Activated naive CD8-positive, alpha-beta T cell (primary cell): ENCODE measurements at regions not wholly inside any gene's neighbourhood (a gene's known extent, or its start where the extent isn't known, plus 50 kb on each side); places are given as distances from the start of the nearest gene placed in this dataset.

Experiments used
- H3K27ac Mint-ChIP-seq: one replicate; pipeline ENCODE4 v1.8.0; 2021; ENCODE audit warnings: mixed read lengths
- H3K27me3 Mint-ChIP-seq: one replicate; pipeline ENCODE4 v1.8.0; 2021; ENCODE audit warnings: mixed read lengths
- H3K36me3 Mint-ChIP-seq: one replicate; pipeline ENCODE4 v1.8.0; 2021; ENCODE audit warnings: mixed read lengths
- H3K4me1 Mint-ChIP-seq: one replicate; pipeline ENCODE4 v1.8.0; 2021; ENCODE audit warnings: low read depth, mixed read lengths
- H3K4me3 Mint-ChIP-seq: one replicate; pipeline ENCODE4 v1.8.0; 2021; ENCODE audit warnings: mild to moderate bottlenecking, mixed read lengths
- H3K9me3 Mint-ChIP-seq: one replicate; pipeline ENCODE4 v1.8.0; 2021; ENCODE audit warnings: low read depth, mixed read lengths

- Mint-ChIP-seq H3K27ac (peak overlapping the region; percentile 79), H3K4me3 (peak overlapping the region; percentile 15), H3K9me3 (peaks cover 4% of the 10 kb centered on the region), H3K36me3 (peaks cover 21% of the 10 kb centered on the region), H3K27me3 (no peaks in the 10 kb centered on the region), H3K4me1 (peaks cover 36% of the 10 kb centered on the region)
These were observed 268.0 kb downstream of the PTPRC start for GRCh38 chr1:198906739-198907422.

GRCh38 chr1:198907423-198907746 lies 268.5 kb downstream of the PTPRC start:
- peak overlapping the region; percentile 79 for H3K27ac Mint-ChIP-seq
- H3K36me3 Mint-ChIP-seq = peaks cover 25% of the 10 kb centered on the region
- peak overlapping the region; percentile 15 for H3K4me3 Mint-ChIP-seq
- H3K9me3 Mint-ChIP-seq = peaks cover 8% of the 10 kb centered on the region
- H3K4me1 Mint-ChIP-seq = peaks cover 40% of the 10 kb centered on the region
- no peaks in the 10 kb centered on the region for H3K27me3 Mint-ChIP-seq

GRCh38 chr1:198908995-198909394 lies 270.2 kb downstream of the PTPRC start:
- peaks cover 21% of the 10 kb centered on the region for H3K36me3 Mint-ChIP-seq
- H3K4me3 Mint-ChIP-seq = no peak overlapping the region
- H3K4me1 Mint-ChIP-seq = peaks cover 46% of the 10 kb centered on the region
- H3K27me3 Mint-ChIP-seq = no peaks in the 10 kb centered on the region
- H3K9me3 Mint-ChIP-seq = peaks cover 8% of the 10 kb centered on the region
- no peak overlapping the region for H3K27ac Mint-ChIP-seq

DNA sequence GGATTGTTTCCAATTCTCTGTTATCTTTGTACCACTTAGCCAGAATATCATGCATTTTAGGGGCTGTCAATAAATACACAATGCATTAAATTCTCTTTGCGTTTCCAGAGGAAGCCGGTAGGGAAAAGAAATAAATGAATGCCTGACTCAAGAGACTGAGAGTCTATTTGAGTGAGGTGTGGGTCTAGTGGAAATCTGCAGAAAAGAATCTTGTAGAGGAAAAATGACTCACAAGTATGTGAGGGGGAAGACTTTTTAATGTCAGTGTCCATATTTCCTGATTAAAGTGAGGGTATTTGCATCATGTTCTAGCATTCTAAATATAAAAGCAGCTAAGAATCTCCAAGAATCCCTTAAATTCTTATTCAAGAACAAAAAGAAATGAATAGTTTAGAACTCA lies 271.1 kb downstream of the PTPRC start:
- Mint-ChIP-seq H3K36me3 (peaks cover 18% of the 10 kb centered on the region), H3K4me1 (peaks cover 45% of the 10 kb centered on the region), H3K9me3 (peaks cover 8% of the 10 kb centered on the region), H3K27ac (peak overlapping the region; percentile 36), H3K4me3 (no peak overlapping the region), H3K27me3 (no peaks in the 10 kb centered on the region)

DNA sequence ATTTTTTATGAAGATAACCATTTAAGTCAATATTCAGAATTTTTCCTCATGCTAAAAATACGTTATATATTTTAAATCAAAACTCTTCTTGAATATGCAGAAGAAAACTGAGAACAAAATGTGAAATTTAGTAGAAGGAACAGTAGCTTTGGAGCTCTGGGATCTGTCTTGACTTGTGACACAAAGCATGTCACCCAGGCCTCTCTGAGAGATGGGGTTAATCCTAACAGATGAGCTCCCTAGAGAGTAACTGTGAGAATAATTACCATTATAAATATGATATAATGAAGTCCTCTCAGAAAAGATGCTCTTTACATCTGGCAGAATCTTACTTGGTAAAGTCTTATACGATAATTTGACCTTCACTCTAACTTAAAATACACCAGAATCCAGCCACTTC lies 272.0 kb downstream of the PTPRC start:
- Mint-ChIP-seq H3K4me3 (no peak overlapping the region), H3K36me3 (peaks cover 20% of the 10 kb centered on the region), H3K27me3 (no peaks in the 10 kb centered on the region), H3K27ac (no peak overlapping the region), H3K4me1 (peaks cover 50% of the 10 kb centered on the region), H3K9me3 (peaks cover 8% of the 10 kb centered on the region)

- peaks cover 47% of the 10 kb centered on the region for H3K4me1 Mint-ChIP-seq
- peak overlapping the region; percentile 5 for H3K27ac Mint-ChIP-seq
- no peaks in the 10 kb centered on the region for H3K27me3 Mint-ChIP-seq
- peaks cover 19% of the 10 kb centered on the region for H3K36me3 Mint-ChIP-seq
- H3K9me3 Mint-ChIP-seq = peaks cover 8% of the 10 kb centered on the region
- no peak overlapping the region for H3K4me3 Mint-ChIP-seq
These were observed 273.2 kb downstream of the PTPRC start for GRCh38 chr1:198912046-198912445.

DNA sequence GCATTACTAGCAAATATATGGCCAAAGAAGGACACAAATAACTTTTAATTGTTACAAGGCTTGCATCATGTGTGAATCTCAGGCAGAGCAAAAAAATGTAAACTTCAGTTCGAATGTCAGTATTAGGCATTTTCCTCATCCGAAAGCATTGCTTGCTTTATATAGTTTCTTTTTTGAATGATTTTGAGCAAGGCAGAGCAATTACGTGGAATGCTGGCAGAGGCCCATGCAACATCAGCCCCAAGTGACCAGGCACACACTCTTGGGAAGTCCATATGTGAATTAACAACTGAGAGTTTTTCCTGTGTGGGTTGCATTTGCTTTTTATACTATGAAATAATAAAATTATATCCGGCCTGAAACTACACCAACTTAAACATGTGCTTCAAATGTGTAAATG lies 274.8 kb downstream of the PTPRC start:
- H3K36me3 Mint-ChIP-seq = peaks cover 17% of the 10 kb centered on the region

GRCh38 chr1:198915327-198916231 lies 276.7 kb downstream of the PTPRC start:
- no peak overlapping the region for H3K4me3 Mint-ChIP-seq
- H3K9me3 Mint-ChIP-seq = peaks cover 8% of the 10 kb centered on the region
- H3K27ac Mint-ChIP-seq = no peak overlapping the region
- H3K4me1 Mint-ChIP-seq = peaks cover 65% of the 10 kb centered on the region
- H3K27me3 Mint-ChIP-seq = no peaks in the 10 kb centered on the region
- peaks cover 16% of the 10 kb centered on the region for H3K36me3 Mint-ChIP-seq

More for the DNA sequence above, 274.8 kb downstream of the PTPRC start:
- H3K4me3 Mint-ChIP-seq = no peak overlapping the region
- H3K9me3 Mint-ChIP-seq = peaks cover 8% of the 10 kb centered on the region
- H3K27me3 Mint-ChIP-seq = no peaks in the 10 kb centered on the region
- peaks cover 52% of the 10 kb centered on the region for H3K4me1 Mint-ChIP-seq
- no peak overlapping the region for H3K27ac Mint-ChIP-seq

DNA sequence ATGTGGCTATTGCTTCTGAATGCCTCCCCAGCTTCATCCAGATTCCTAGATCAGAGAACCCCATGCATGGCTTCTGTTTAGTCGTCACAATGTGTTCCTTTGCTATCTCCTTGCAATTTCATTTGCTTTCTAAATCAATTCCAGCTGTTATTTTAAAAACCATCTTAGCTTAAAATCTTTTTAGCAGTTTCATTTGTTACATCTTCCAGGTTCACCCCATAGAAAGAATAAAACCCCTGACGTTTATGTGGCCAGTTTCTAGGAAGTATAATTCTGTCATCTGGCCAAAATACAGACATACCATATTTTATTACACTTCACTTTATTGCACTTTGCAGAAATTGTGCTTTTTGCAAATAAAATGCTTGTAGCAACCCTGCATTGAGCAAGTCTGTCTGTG lies 278.4 kb downstream of the PTPRC start:
- peaks cover 66% of the 10 kb centered on the region for H3K4me1 Mint-ChIP-seq
- peaks cover under 1% of the 10 kb centered on the region for H3K9me3 Mint-ChIP-seq
- no peak overlapping the region for H3K27ac Mint-ChIP-seq
- no peak overlapping the region for H3K4me3 Mint-ChIP-seq
- H3K27me3 Mint-ChIP-seq = no peaks in the 10 kb centered on the region
- peaks cover 6% of the 10 kb centered on the region for H3K36me3 Mint-ChIP-seq

- no peaks in the 10 kb centered on the region for H3K9me3 Mint-ChIP-seq
- H3K36me3 Mint-ChIP-seq = peaks cover 5% of the 10 kb centered on the region
- no peaks in the 10 kb centered on the region for H3K27me3 Mint-ChIP-seq
- H3K4me3 Mint-ChIP-seq = peak overlapping the region; percentile 66
- peaks cover 69% of the 10 kb centered on the region for H3K4me1 Mint-ChIP-seq
- H3K27ac Mint-ChIP-seq = peak overlapping the region; percentile 78
These were observed 280.1 kb downstream of the PTPRC start for GRCh38 chr1:198918920-198919319.

DNA sequence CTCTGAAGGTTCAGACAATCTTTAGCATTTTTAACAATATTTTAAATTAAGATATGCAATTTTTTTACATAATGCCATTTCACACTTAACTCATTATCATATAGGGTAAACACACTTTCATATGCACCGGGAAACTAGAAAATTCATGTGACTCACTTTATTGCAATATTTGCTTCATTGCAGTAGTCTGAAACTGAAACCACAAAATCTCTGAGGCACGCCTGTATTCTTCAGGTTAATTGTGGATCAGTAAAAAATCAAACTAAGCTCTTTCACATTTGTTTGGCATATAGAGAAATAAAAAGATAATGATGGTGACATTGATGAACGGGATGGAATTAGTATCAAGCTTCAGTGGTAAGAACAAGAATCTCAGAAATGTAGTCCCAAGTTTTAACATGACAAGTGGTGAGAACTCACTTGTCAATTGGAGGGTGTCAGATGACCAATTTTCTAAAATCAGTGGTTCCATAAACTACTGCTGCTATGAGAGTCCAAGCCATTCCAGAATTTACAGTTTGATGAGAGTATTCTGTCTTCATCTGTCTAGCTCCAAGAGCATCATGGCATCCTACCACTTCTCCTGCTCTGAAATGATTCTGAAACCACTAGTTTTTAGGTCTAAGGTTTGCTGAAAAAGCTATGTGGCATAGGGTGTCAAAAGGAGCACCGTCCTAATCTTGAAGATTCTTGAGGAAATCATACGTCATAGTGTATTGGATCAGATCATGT lies 281.0 kb downstream of the PTPRC start:
- Mint-ChIP-seq H3K27ac (peak overlapping the region; percentile 78), H3K27me3 (no peaks in the 10 kb centered on the region), H3K36me3 (peaks cover 5% of the 10 kb centered on the region), H3K4me3 (peak overlapping the region; percentile 66), H3K4me1 (peaks cover 73% of the 10 kb centered on the region), H3K9me3 (no peaks in the 10 kb centered on the region)

GRCh38 chr1:198922638-198923430 lies 284.0 kb downstream of the PTPRC start:
- Mint-ChIP-seq H3K27me3 (no peaks in the 10 kb centered on the region), H3K4me3 (peak overlapping the region; percentile 21), H3K9me3 (no peaks in the 10 kb centered on the region), H3K4me1 (peaks cover 78% of the 10 kb centered on the region), H3K36me3 (peaks cover 4% of the 10 kb centered on the region), H3K27ac (peak overlapping the region; percentile 90)

DNA sequence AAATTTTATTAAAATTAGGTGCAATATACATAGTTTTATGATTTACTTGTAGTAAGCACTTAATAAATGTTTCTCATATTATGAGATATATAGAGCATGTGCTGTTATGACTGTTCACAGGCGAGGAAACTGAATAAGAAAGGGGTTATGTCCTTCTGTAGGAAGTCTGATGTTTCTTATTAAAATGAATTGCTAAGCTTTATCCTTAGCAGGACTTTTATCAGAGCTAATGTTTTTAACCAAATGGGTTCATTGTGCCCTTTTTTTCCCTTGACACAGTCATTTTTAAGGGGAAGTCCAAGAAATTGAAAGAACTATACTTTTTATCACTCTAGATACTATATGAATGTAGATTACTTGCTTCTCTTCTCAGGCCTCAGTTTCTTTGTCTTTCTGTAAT lies 285.2 kb downstream of the PTPRC start:
- peak overlapping the region; percentile 64 for H3K27ac Mint-ChIP-seq
- peaks cover 70% of the 10 kb centered on the region for H3K4me1 Mint-ChIP-seq
- no peaks in the 10 kb centered on the region for H3K27me3 Mint-ChIP-seq
- no peaks in the 10 kb centered on the region for H3K9me3 Mint-ChIP-seq
- H3K36me3 Mint-ChIP-seq = peaks cover 4% of the 10 kb centered on the region
- no peak overlapping the region for H3K4me3 Mint-ChIP-seq

DNA sequence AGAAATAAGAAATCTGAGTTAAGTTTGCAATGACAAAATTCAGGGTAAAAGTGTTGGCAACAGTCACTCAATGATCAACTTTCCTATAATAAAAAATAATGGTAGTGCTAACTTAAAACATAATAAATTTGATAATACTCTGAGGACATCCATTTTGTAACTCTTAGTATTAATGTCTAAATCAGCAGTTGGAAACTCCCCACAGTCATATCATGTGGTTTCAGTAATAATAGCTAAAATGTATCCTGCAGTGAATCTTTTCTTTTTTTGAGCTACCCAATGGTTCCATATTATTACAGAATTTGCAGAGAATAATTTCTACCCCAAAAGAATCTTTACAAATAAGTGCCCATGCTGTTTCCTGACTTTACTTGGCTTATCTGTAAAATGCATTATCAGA lies 286.7 kb downstream of the PTPRC start:
- peaks cover 70% of the 10 kb centered on the region for H3K4me1 Mint-ChIP-seq
- H3K27me3 Mint-ChIP-seq = no peaks in the 10 kb centered on the region
- H3K4me3 Mint-ChIP-seq = no peak overlapping the region
- peaks cover 2% of the 10 kb centered on the region for H3K36me3 Mint-ChIP-seq
- peak overlapping the region; percentile 46 for H3K27ac Mint-ChIP-seq
- H3K9me3 Mint-ChIP-seq = no peaks in the 10 kb centered on the region
